T-cell (primary cell): ENCODE measurements at regions not wholly inside any gene's neighbourhood (a gene's known extent, or its start where the extent isn't known, plus 50 kb on each side); places are given as distances from the start of the nearest gene placed in this dataset.

Source experiments
- ATAC-seq, 4 experiments: fragments of 200-7000 bp in 3 of 4; fragments of 150-1000 bp in 1 of 4; cut with Tn5 transposase; replicated peaks in 1 of 4; 1 replicate in 3 of 4; 2 replicates in 1 of 4; pipeline ENCODE4 v1.10.0; 2021; ENCODE audit warnings: moderate library complexity in 3 of 4, mild to moderate bottlenecking in 2 of 4, moderate number of reproducible peaks in 1 of 4
- CTCF ChIA-PET, 2 donors: fragments of 300-600 bp; sonication (Branson Sonifier 250); formaldehyde crosslinking; loops; one replicate each; lab custom pipeline; 2022; ENCODE audit warnings: antibody characterized with exemption in 2 of 2; lab: Charles Lee
- POLR2A ChIA-PET, 2 donors: fragments of 300-600 bp; sonication (Branson Sonifier 250); formaldehyde crosslinking; loops; one replicate each; lab custom pipeline; 2022; ENCODE audit warnings: antibody characterized with exemption in 2 of 2; lab: Charles Lee
- DNase-seq, 35 experiments: peaks; one replicate each; pipeline versions ENCODE4 v3.0.0 to v3.0.0-alpha.2; 2013 to 2023
- H3K27ac ChIP-seq: one replicate; pipeline ENCODE4 v1.5.1; 2013; ENCODE audit warnings: low read length
- H3K27me3 ChIP-seq, 2 experiments: replicated peaks in 1 of 2; 1 replicate in 1 of 2; 2 replicates in 1 of 2; pipeline versions ENCODE4 v1.6.1 to v1.7.0; 2013; ENCODE audit warnings: low read length in 1 of 2, mixed read lengths in 1 of 2; ENCODE audit not compliant: control insufficient read depth in 2 of 2, insufficient read depth in 2 of 2; ENCODE audit errors: extremely low read depth in 1 of 2
- H3K36me3 ChIP-seq, 2 donors: 1 replicate in 1 of 2; 2 replicates in 1 of 2; pipeline versions ENCODE4 v1.6.1 to v1.7.0; 2013; ENCODE audit warnings: low read length in 1 of 2; ENCODE audit not compliant: control insufficient read depth in 2 of 2, insufficient read depth in 1 of 2; ENCODE audit errors: extremely low read depth in 1 of 2
- H3K4me1 ChIP-seq, 2 experiments: 1 replicate in 1 of 2; 2 replicates in 1 of 2; pipeline versions ENCODE4 v1.6.1 to v1.7.0; 2013; ENCODE audit warnings: low read length in 2 of 2, mixed read lengths in 1 of 2; ENCODE audit not compliant: insufficient read depth in 2 of 2, control insufficient read depth in 1 of 2; ENCODE audit errors: extremely low read depth in 1 of 2
- H3K4me3 ChIP-seq, 2 donors: 1 replicate in 1 of 2; 2 replicates in 1 of 2; pipeline versions ENCODE4 v1.5.1 to v1.7.0; 2013; ENCODE audit warnings: mild to moderate bottlenecking in 2 of 2, low read length in 1 of 2, moderate library complexity in 1 of 2; ENCODE audit not compliant: control insufficient read depth in 1 of 2; ENCODE audit errors: extremely low read depth in 1 of 2
- H3K9me3 ChIP-seq: 2 replicates; pipeline ENCODE4 v1.7.0; 2013
- H3K27ac Mint-ChIP-seq, 2 donors: one replicate each; pipeline ENCODE4 v1.8.0; 2020 to 2021; ENCODE audit warnings: mild to moderate bottlenecking in 2 of 2, mixed read lengths in 2 of 2
- H3K27me3 Mint-ChIP-seq, 2 donors: one replicate each; pipeline ENCODE4 v1.8.0; 2021 to 2022; ENCODE audit warnings: mixed read lengths in 2 of 2
- H3K36me3 Mint-ChIP-seq: one replicate; pipeline ENCODE4 v1.8.0; 2021; ENCODE audit warnings: mixed read lengths
- H3K4me1 Mint-ChIP-seq, 3 donors: one replicate each; pipeline ENCODE4 v1.8.0; 2020 to 2022; ENCODE audit warnings: mixed read lengths in 3 of 3, mild to moderate bottlenecking in 1 of 3
- H3K4me3 Mint-ChIP-seq, 3 donors: one replicate each; pipeline ENCODE4 v1.8.0; 2020 to 2022; ENCODE audit warnings: mild to moderate bottlenecking in 3 of 3, mixed read lengths in 3 of 3, moderate library complexity in 3 of 3
- H3K9me3 Mint-ChIP-seq, 3 donors: one replicate each; pipeline ENCODE4 v1.8.0; 2020 to 2022; ENCODE audit warnings: mixed read lengths in 3 of 3
- WGBS: methylation state at CpG from one replicate; pipeline ENCODE4 v1.1.5; 2013; ENCODE audit warnings: missing lambda C conversion rate; ENCODE audit not compliant: insufficient coverage; 5-methylcytosine and 5-hydroxymethylcytosine counted together

DNA sequence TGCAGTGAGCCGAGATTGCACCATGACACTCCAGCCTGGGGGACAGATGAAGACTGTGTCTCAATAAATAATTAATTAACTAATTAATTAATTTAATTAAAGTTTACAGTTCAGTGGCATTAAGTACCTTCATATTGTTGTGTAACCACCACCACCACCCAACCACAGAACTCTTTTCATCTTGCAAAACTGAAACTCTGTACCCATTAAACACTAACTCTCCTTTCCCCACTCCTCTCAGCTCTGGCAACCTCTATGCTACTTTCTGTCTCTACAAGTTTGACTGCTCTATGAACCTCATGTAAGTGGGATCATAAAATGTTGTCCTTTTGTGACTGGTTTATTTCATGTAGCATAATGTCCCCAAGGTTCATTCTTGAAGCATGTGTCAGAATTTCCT lies 259.3 kb upstream of the MDFIC2 start:
- H3K4me3 ChIP-seq = no peak overlapping the region
- H3K27ac ChIP-seq = no peak overlapping the region
- no peak overlapping the region for H3K27ac Mint-ChIP-seq
- no peaks in the 10 kb centered on the region for H3K9me3 Mint-ChIP-seq
- DNase-seq (no peak), ATAC-seq (no peak)
- peaks cover 13 to 20% of the 10 kb centered on the region in 2 donors for H3K27me3 Mint-ChIP-seq
- H3K4me3 Mint-ChIP-seq = no peak overlapping the region
- H3K36me3 ChIP-seq = no peaks in the 10 kb centered on the region
- ChIA-PET POLR2A (no interaction called here), CTCF (no interaction called here)
- no peaks in the 10 kb centered on the region for H3K36me3 Mint-ChIP-seq
- H3K4me1 Mint-ChIP-seq = no peaks in the 10 kb centered on the region
- H3K27me3 ChIP-seq = peaks cover 0 to 3% of the 10 kb centered on the region in 2 experiments
- no CpG with 5 or more reads among the region's 1 CpG for WGBS
- H3K4me1 ChIP-seq = no peaks in the 10 kb centered on the region
- no peaks in the 10 kb centered on the region for H3K9me3 ChIP-seq

- peaks cover 9 to 17% of the 10 kb centered on the region in 2 donors for H3K27me3 Mint-ChIP-seq
- Histone ChIP-seq H3K36me3 (no peaks in the 10 kb centered on the region), H3K4me1 (no peaks in the 10 kb centered on the region), H3K9me3 (no peaks in the 10 kb centered on the region), H3K27ac (no peak overlapping the region), H3K4me3 (no peak overlapping the region), H3K27me3 (peaks cover 0 to 3% of the 10 kb centered on the region in 2 experiments)
- H3K4me1 Mint-ChIP-seq = no peaks in the 10 kb centered on the region
- ChIA-PET POLR2A (no interaction called here), CTCF (no interaction called here)
- no peak overlapping the region for H3K27ac Mint-ChIP-seq
- no peak overlapping the region for H3K4me3 Mint-ChIP-seq
- no peaks in the 10 kb centered on the region for H3K36me3 Mint-ChIP-seq
- no peaks in the 10 kb centered on the region for H3K9me3 Mint-ChIP-seq
- ATAC-seq (no peak), DNase-seq (no peak)
- no CpG with 5 or more reads among the region's 1 CpG for WGBS
Observed at GRCh38 chr3:70570584-70570983, 258.1 kb upstream of the MDFIC2 start.

DNA sequence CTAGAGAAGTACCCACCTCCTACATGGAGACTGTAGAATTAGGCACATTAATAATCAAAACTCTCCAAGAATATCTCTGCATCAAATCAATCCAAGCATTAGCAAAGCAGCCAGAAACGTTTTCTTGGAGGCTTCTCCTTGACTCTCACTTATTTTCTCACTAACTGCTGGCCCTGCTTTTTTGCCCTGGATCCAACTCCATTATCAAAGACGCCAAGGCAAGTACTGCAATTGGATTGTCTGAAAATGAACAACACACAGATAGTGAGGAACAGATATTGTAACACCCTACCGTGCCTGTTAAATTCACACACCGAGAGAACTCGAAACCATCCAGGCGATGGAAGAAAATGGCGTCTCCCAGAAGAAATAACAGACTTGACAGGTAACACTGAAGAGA lies 256.2 kb upstream of the MDFIC2 start:
- Mint-ChIP-seq H3K27me3 (peaks cover 8 to 13% of the 10 kb centered on the region in 2 donors), H3K9me3 (peaks cover 2 to 5% (median 4%) of the 10 kb centered on the region in 3 donors), H3K4me3 (no peak overlapping the region), H3K4me1 (no peaks in the 10 kb centered on the region), H3K27ac (no peak overlapping the region), H3K36me3 (peaks cover 5% of the 10 kb centered on the region)
- no peak overlapping the region for H3K4me3 ChIP-seq
- POLR2A ChIA-PET = no interaction called here
- no peaks in the 10 kb centered on the region for H3K9me3 ChIP-seq
- ATAC-seq = no peak
- WGBS = 90% methylated on average over 6 of the region's 7 CpGs
- no peaks in the 10 kb centered on the region for H3K4me1 ChIP-seq
- no peak overlapping the region for H3K27ac ChIP-seq
- CTCF ChIA-PET = no interaction called here
- H3K36me3 ChIP-seq = no peaks in the 10 kb centered on the region
- H3K27me3 ChIP-seq = peaks cover 0 to 16% of the 10 kb centered on the region in 2 experiments
- no peak for DNase-seq

DNA sequence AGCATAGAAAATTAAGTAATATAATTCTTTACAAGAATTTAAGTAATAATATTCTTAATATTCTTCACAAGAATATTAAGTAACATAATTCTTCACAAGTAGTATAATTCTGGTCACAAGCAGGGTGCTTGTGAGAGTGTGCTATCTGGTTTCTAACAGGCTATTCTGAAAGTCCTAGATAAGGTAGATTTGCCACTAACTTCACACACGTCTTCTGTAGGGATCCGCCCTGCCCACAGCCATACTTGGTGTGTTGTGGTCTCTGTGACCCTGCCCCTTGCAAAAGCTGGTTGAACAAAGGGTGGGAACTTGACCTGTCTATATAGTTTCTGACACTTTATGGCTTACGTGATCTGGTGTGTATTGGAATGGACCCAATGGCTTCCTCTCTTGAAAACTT lies 253.4 kb upstream of the MDFIC2 start:
- peaks cover 6% of the 10 kb centered on the region for H3K36me3 Mint-ChIP-seq
- no peak for DNase-seq
- H3K9me3 Mint-ChIP-seq = peaks cover 3 to 18% (median 11%) of the 10 kb centered on the region in 3 donors
- H3K4me1 ChIP-seq = no peaks in the 10 kb centered on the region
- H3K36me3 ChIP-seq = no peaks in the 10 kb centered on the region
- POLR2A ChIA-PET = no interaction called here
- peaks cover 8 to 11% of the 10 kb centered on the region in 2 donors for H3K27me3 Mint-ChIP-seq
- H3K4me3 ChIP-seq = no peak overlapping the region
- no peaks in the 10 kb centered on the region for H3K4me1 Mint-ChIP-seq
- no peak overlapping the region for H3K27ac Mint-ChIP-seq
- CTCF ChIA-PET = no interaction called here
- WGBS = 87% methylated on average over 3 of the region's 3 CpGs
- no peaks in the 10 kb centered on the region for H3K9me3 ChIP-seq
- no peak overlapping the region for H3K27ac ChIP-seq
- peaks cover 0 to 12% of the 10 kb centered on the region in 2 experiments for H3K27me3 ChIP-seq
- ATAC-seq = no peak
- H3K4me3 Mint-ChIP-seq = no peak overlapping the region

GRCh38 chr3:70564552-70564951 lies 252.1 kb upstream of the MDFIC2 start:
- Histone ChIP-seq H3K9me3 (no peaks in the 10 kb centered on the region), H3K36me3 (no peaks in the 10 kb centered on the region), H3K4me3 (no peak overlapping the region), H3K27ac (no peak overlapping the region), H3K4me1 (no peaks in the 10 kb centered on the region), H3K27me3 (peaks cover 0 to 12% of the 10 kb centered on the region in 2 experiments)
- ChIA-PET CTCF (interaction anchor here in 1 of 2 donors (0.6 kb wide), 1 partner anchor 605 kb away, joined by 3 read pairs; no protein-coding TSS in a partner anchor), POLR2A (no interaction called here)
- peaks cover 8 to 11% of the 10 kb centered on the region in 2 donors for H3K27me3 Mint-ChIP-seq
- no peak for DNase-seq
- ATAC-seq = no peak
- H3K4me1 Mint-ChIP-seq = no peaks in the 10 kb centered on the region
- peaks cover 3 to 18% (median 11%) of the 10 kb centered on the region in 3 donors for H3K9me3 Mint-ChIP-seq
- no peak overlapping the region for H3K4me3 Mint-ChIP-seq
- WGBS = 13% methylated on average over 1 of the region's 3 CpGs
- peaks cover 6% of the 10 kb centered on the region for H3K36me3 Mint-ChIP-seq
- no peak overlapping the region for H3K27ac Mint-ChIP-seq

GRCh38 chr3:70561796-70562195 lies 249.4 kb upstream of the MDFIC2 start:
- no peak for ATAC-seq
- peaks cover 3 to 18% (median 11%) of the 10 kb centered on the region in 3 donors for H3K9me3 Mint-ChIP-seq
- no peak overlapping the region for H3K27ac Mint-ChIP-seq
- H3K4me1 Mint-ChIP-seq = peaks cover 0 to 3% (median 0%) of the 10 kb centered on the region in 3 donors
- no peaks in the 10 kb centered on the region for H3K9me3 ChIP-seq
- no peak overlapping the region for H3K4me3 ChIP-seq
- WGBS = no CpG with 5 or more reads among the region's 3 CpGs
- CTCF ChIA-PET = no interaction called here
- H3K27ac ChIP-seq = no peak overlapping the region
- H3K36me3 ChIP-seq = no peaks in the 10 kb centered on the region
- POLR2A ChIA-PET = no interaction called here
- peaks cover 8 to 13% of the 10 kb centered on the region in 2 donors for H3K27me3 Mint-ChIP-seq
- peaks cover 6% of the 10 kb centered on the region for H3K36me3 Mint-ChIP-seq
- no peaks in the 10 kb centered on the region for H3K4me1 ChIP-seq
- H3K27me3 ChIP-seq = peaks cover 0 to 12% of the 10 kb centered on the region in 2 experiments
- DNase-seq = no peak
- H3K4me3 Mint-ChIP-seq = no peak overlapping the region

DNA sequence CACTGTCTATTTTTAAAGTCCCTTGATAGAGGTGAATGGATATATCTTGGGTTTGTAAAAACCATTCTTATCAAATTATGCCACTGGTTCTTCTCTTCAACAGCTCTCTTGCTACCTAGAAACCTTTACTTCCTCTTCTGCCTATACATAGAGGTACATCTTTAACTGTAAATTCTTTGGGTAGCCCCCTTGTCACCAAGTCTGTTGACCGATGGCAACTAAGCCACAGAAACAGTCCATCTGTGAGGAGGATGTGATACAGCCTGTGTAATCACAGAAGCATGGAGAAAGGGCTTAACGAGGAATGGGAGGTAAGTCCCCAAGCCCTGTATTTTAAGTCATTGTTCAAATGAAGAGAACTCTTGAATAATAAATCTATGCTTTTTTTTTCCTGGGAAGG lies 246.5 kb upstream of the MDFIC2 start:
- H3K27ac ChIP-seq = no peak overlapping the region
- CTCF ChIA-PET = no interaction called here
- Mint-ChIP-seq H3K27ac (no peak overlapping the region), H3K36me3 (peaks cover 4% of the 10 kb centered on the region), H3K9me3 (peaks cover 3 to 15% (median 10%) of the 10 kb centered on the region in 3 donors), H3K4me1 (peaks cover 0 to 3% (median 0%) of the 10 kb centered on the region in 3 donors), H3K4me3 (no peak overlapping the region), H3K27me3 (peaks cover 3 to 4% of the 10 kb centered on the region in 2 donors)
- POLR2A ChIA-PET = no interaction called here
- WGBS = no CpG with 5 or more reads among the region's 2 CpGs
- no peaks in the 10 kb centered on the region for H3K27me3 ChIP-seq
- ATAC-seq (no peak), DNase-seq (no peak)
- no peak overlapping the region for H3K4me3 ChIP-seq
- H3K9me3 ChIP-seq = no peaks in the 10 kb centered on the region
- no peaks in the 10 kb centered on the region for H3K36me3 ChIP-seq
- no peaks in the 10 kb centered on the region for H3K4me1 ChIP-seq
